OCI-LY7 (cell line): ENCODE measurements at regions not wholly inside any gene's neighbourhood (a gene's known extent, or its start where the extent isn't known, plus 50 kb on each side); places are given as distances from the start of the nearest gene placed in this dataset.

Source experiments
- BruUV-seq: library from RNA; stranded (reverse); fragments of 400-500 nt; replicated peaks from 2 replicates; lab custom pipeline; 2021; lab: Mats Ljungman, UMichigan
- CTCF ChIA-PET: fragments of 300-600 bp; sonication (Branson Sonifier 250); formaldehyde crosslinking; loops from one replicate; lab custom pipeline; 2022; ENCODE audit warnings: antibody characterized with exemption; ENCODE audit not compliant: unreplicated experiment; lab: Charles Lee
- POLR2A ChIA-PET: fragments of 300-600 bp; sonication (Branson Sonifier 250); formaldehyde crosslinking; loops from one replicate; lab custom pipeline; 2022; ENCODE audit warnings: antibody characterized with exemption; lab: Charles Lee
- DNase-seq: peaks from one replicate; pipeline ENCODE4 v3.0.0-alpha.2; 2015; ENCODE audit warnings: low spot score
- H2AFZ ChIP-seq: fragments of 200-600 bp; sonication (generic), shearing (Covaris generic); 2 replicates; pipeline ENCODE4 v1.6.1; 2014; ENCODE audit warnings: mild to moderate bottlenecking, antibody characterized with exemption, low read length, moderate library complexity
- H3K27ac ChIP-seq: fragments of 200-600 bp; sonication (generic); 2 replicates; pipeline ENCODE4 v1.5.1; 2014; ENCODE audit warnings: mixed run types, low read depth, mild to moderate bottlenecking, moderate library complexity, low read length, inconsistent platforms; ENCODE audit not compliant: poor library complexity, severe bottlenecking
- H3K36me3 ChIP-seq: fragments of 200-600 bp; sonication (generic); 2 replicates; pipeline ENCODE4 v1.6.1; 2014; ENCODE audit warnings: mild to moderate bottlenecking, antibody characterized with exemption, low read length, moderate library complexity, mixed read lengths; ENCODE audit not compliant: insufficient read depth
- H3K4me1 ChIP-seq: fragments of 200-600 bp; sonication (generic); 2 replicates; pipeline ENCODE4 v1.5.1; 2014; ENCODE audit warnings: mild to moderate bottlenecking, low read length; ENCODE audit not compliant: insufficient read depth, poor library complexity, severe bottlenecking
- H3K4me2 ChIP-seq: fragments of 200-600 bp; sonication (generic); 2 replicates; pipeline ENCODE4 v1.6.1; 2014; ENCODE audit warnings: mild to moderate bottlenecking, low read length
- H3K4me3 ChIP-seq: fragments of 200-600 bp; sonication (generic); 2 replicates; pipeline ENCODE4 v1.5.1; 2014; ENCODE audit warnings: mild to moderate bottlenecking, low read depth, low read length; ENCODE audit not compliant: poor library complexity, severe bottlenecking
- H3K79me2 ChIP-seq: fragments of 200-600 bp; sonication (generic); 2 replicates; pipeline ENCODE4 v1.6.1; 2016; ENCODE audit warnings: low read depth, mild to moderate bottlenecking, low read length, moderate library complexity, mixed read lengths; ENCODE audit not compliant: insufficient read depth
- H3K9me2 ChIP-seq: fragments of 200-600 bp; sonication (generic); 2 replicates; pipeline ENCODE4 v1.6.1; 2016; ENCODE audit warnings: mild to moderate bottlenecking, low read length, mixed read lengths; ENCODE audit not compliant: insufficient read depth
- H3K9me3 ChIP-seq: fragments of 200-600 bp; sonication (generic); 2 replicates; pipeline ENCODE4 v1.6.1; 2014; ENCODE audit warnings: mild to moderate bottlenecking, mixed run types, low read length, mixed read lengths
- H4K20me1 ChIP-seq: fragments of 200-600 bp; sonication (generic); 2 replicates; pipeline ENCODE4 v1.6.1; 2014; ENCODE audit warnings: mild to moderate bottlenecking, antibody characterized with exemption, low read length, moderate library complexity, mixed read lengths; ENCODE audit not compliant: insufficient read depth
- EZH2phosphoT487 ChIP-seq: fragments of 200-600 bp; sonication (generic); IDR thresholded peaks from 2 replicates; pipeline ENCODE4 v1.6.1; 2018; ENCODE audit warnings: low read depth, borderline replicate concordance, mild to moderate bottlenecking, mixed run types, antibody characterized with exemption, low read length, moderate library complexity, mixed read lengths
- intact Hi-C: fragments of 100-400 bp; cut with micrococcal nuclease; formaldehyde crosslinking; loops from one replicate; pipeline ENCODE4 v1.10.0; 2022; ENCODE audit not compliant: unreplicated experiment
- TF ChIP-seq, protein P1 (sequence below): fragments of 200-600 bp; sonication (generic); conservative IDR thresholded peaks from 2 replicates; pipeline ENCODE4 v1.5.1; 2014; ENCODE audit warnings: mild to moderate bottlenecking, antibody characterized with exemption, low read length, moderate library complexity, mixed read lengths

DNA sequence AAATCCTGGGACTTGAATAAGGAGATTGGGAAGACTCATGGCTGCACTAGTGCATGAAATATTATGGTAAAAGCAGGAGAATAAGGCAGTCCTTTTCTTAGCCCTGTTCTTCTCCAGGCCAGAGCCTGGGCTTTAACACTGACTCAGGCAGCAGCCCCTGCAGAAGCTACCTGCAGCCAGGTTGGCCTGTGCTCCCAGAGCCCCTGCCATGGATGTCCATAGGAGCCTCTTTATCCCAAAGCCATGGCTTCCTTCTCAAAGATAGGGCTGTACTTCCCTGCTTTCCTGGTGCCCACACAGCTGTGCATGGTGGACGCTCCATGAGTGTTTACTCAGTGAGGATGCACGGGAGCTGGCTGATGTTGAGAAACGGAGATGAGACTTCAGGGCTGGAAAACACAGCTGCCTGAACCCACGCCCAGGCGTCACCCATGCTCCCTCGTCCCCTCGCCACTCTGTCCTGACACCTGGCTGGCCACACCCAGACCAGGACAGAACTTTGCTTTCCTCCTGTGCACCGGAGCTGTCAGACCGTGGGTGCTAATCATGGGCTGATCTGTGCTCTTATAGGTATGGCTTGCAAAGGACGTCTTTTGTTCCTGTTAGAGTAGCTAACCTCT lies 135.5 kb downstream of the GLI2 start:
- Histone ChIP-seq H3K79me2 (no peaks in the 10 kb centered on the region), H3K4me1 (no peaks in the 10 kb centered on the region), H2AFZ (no peak overlapping the region), H3K9me2 (no peaks in the 10 kb centered on the region), H3K27ac (no peak overlapping the region), H3K4me3 (no peak overlapping the region), H3K36me3 (no peaks in the 10 kb centered on the region), H3K9me3 (no peaks in the 10 kb centered on the region), H4K20me1 (no peaks in the 10 kb centered on the region), H3K4me2 (no peak overlapping the region)
- no TSS peak for BruUV-seq
- no peak for DNase-seq
- TF ChIP-seq, protein P1, sequence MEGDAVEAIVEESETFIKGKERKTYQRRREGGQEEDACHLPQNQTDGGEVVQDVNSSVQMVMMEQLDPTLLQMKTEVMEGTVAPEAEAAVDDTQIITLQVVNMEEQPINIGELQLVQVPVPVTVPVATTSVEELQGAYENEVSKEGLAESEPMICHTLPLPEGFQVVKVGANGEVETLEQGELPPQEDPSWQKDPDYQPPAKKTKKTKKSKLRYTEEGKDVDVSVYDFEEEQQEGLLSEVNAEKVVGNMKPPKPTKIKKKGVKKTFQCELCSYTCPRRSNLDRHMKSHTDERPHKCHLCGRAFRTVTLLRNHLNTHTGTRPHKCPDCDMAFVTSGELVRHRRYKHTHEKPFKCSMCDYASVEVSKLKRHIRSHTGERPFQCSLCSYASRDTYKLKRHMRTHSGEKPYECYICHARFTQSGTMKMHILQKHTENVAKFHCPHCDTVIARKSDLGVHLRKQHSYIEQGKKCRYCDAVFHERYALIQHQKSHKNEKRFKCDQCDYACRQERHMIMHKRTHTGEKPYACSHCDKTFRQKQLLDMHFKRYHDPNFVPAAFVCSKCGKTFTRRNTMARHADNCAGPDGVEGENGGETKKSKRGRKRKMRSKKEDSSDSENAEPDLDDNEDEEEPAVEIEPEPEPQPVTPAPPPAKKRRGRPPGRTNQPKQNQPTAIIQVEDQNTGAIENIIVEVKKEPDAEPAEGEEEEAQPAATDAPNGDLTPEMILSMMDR = no peak
- TF ChIP-seq EZH2phosphoT487 = no peak
- POLR2A ChIA-PET = interaction anchor here (0.6 kb wide), 1 partner anchor 23 kb away, joined by 3 read pairs; no protein-coding TSS in a partner anchor
- CTCF ChIA-PET = no interaction called here
- intact Hi-C loops = no loop called here

GRCh38 chr2:120871881-120872620 lies 136.4 kb downstream of the GLI2 start:
- intact Hi-C loops = no loop called here
- BruUV-seq = no TSS peak
- no peaks in the 10 kb centered on the region for H4K20me1 ChIP-seq
- ChIA-PET CTCF (no interaction called here), POLR2A (interaction anchor here (0.5 kb wide), 1 partner anchor 1428 kb away, joined by 4 read pairs; no protein-coding TSS in a partner anchor)
- no peaks in the 10 kb centered on the region for H3K79me2 ChIP-seq
- no peaks in the 10 kb centered on the region for H3K9me3 ChIP-seq
- TF ChIP-seq, protein P1 = no peak
- TF ChIP-seq EZH2phosphoT487 = no peak
- no peaks in the 10 kb centered on the region for H3K36me3 ChIP-seq
- H3K4me1 ChIP-seq = no peaks in the 10 kb centered on the region
- H3K4me3 ChIP-seq = no peak overlapping the region
- no peak overlapping the region for H2AFZ ChIP-seq
- H3K4me2 ChIP-seq = no peak overlapping the region
- no peaks in the 10 kb centered on the region for H3K9me2 ChIP-seq
- H3K27ac ChIP-seq = no peak overlapping the region
- no peak for DNase-seq
